ENCODE measurements at regions not wholly inside any gene's neighbourhood (a gene's known extent, or its start where the extent isn't known, plus 50 kb on each side); places are given as distances from the start of the nearest gene placed in this dataset.

DNA sequence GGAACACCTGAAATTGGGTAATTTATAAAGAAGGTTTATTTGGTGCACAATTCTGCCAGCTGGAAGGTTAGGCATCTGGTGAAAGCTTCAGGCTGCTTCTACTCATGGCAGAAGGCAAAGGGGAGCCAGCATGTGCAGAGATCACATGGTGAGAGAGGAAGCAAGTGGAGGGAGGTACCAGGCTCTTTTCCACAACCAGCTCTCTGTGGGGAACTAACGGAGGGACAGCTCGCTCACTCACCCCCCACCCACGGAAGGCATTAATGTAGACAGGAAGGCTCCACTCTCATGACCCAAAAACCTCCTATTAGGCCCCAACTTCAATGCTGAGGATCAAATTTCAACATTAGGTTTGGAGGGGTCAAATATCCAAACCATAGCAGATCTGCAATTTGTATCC is 75.6 kb upstream of the ARHGAP32 start:
- Histone ChIP-seq H2AK9ac (replicated peaks; ENCODE audit: low read depth, low read length, poor library complexity) (no peak overlapping the region), H3K23ac (ENCODE audit: low read depth, low read length) (no peak overlapping the region), H2BK120ac (ENCODE audit: low read depth, low read length) (no peak overlapping the region), H3K79me1 (ENCODE audit: low read depth in 1 of 2, low read length in 2 of 2) (peaks cover 19 to 31% of the 10 kb centered on the region in 2 experiments), H4K5ac (ENCODE audit: low read depth, low read length) (no peak overlapping the region), H4K8ac (ENCODE audit: low read depth in 2 of 2, low read length in 2 of 2) (no peak overlapping the region), H3K4me2 (ENCODE audit: low read depth, low read length) (no peak overlapping the region), H3K18ac (ENCODE audit: low read depth, low read length) (no peak overlapping the region), H3K9me3 (ENCODE audit: control insufficient read depth, insufficient read depth, low read length) (no peaks in the 10 kb centered on the region), H3K9ac (ENCODE audit: low read depth, low read length) (no peak overlapping the region), H2BK15ac (ENCODE audit: low read depth, low read length) (no peak overlapping the region), H3K14ac (replicated peaks; ENCODE audit: low read depth, low read length) (no peak overlapping the region), H3K56ac (ENCODE audit: extremely low read depth, insufficient read depth, low read length) (no peak overlapping the region), H3K4me1 (ENCODE audit: control insufficient read depth, insufficient read depth, low read length) (no peaks in the 10 kb centered on the region), H2BK5ac (ENCODE audit: low read depth, low read length, poor library complexity, severe bottlenecking) (no peak overlapping the region), H3K4me3 (ENCODE audit: insufficient read depth, low read depth, low read length) (no peak overlapping the region), H2BK20ac (ENCODE audit: low read depth, low read length) (no peak overlapping the region), H3K36me3 (ENCODE audit: control insufficient read depth, insufficient read depth, low read length) (no peaks in the 10 kb centered on the region; the same call in 1 of the 2 replicates), H4K20me1 (ENCODE audit: insufficient read depth, low read length) (0 out of 2 replicates have a peak, but pooled peaks cover 3% of the 10 kb centered on the region), H4K91ac (ENCODE audit: insufficient read depth, low read depth, low read length) (no peak overlapping the region), H3K27ac (ENCODE audit: insufficient read depth, low read length) (no peak overlapping the region), H3K27me3 (ENCODE audit: control insufficient read depth, insufficient read depth, low read length) (no peaks in the 10 kb centered on the region), H3K9me1 (ENCODE audit: insufficient read depth, low read length) (no peaks in the 10 kb centered on the region), H2AFZ (replicated peaks; ENCODE audit: low read length, poor library complexity) (no peak overlapping the region), H2AK5ac (ENCODE audit: low read depth, low read length) (no peak overlapping the region), H3K4ac (ENCODE audit: low read depth, low read length) (no peak overlapping the region)
- DNase-seq = no peak
- BruUV-seq (replicated peaks) = no TSS peak
- intact Hi-C loops (cut with micrococcal nuclease) (no loop called here), in situ Hi-C loops (cut with MboI; ENCODE audit: low sequenced_read_pairs) (no loop called here), dilution Hi-C loops (cut with HindIII; ENCODE audit: low sequenced_read_pairs, unreplicated experiment) (no loop called here)
- CTCF ChIA-PET = no interaction called here
- no peak for ATAC-seq (ENCODE audit: low read depth)
- WGBS, 2 experiments (ENCODE audit: extremely low coverage in 2 of 2, insufficient read length in 1 of 2) = no CpG with 5 or more reads among the region's 3 CpGs
- POLR2A ChIA-PET (ENCODE audit: unreplicated experiment) = no interaction called here
- TF ChIP-seq NFE2L2 (IDR thresholded peaks at IDR 0.05; ENCODE audit: low read depth, low read length) (no peak), MXI1 (IDR thresholded peaks at IDR 0.05; ENCODE audit: borderline replicate concordance, low read depth, low read length) (no peak), FOS (IDR thresholded peaks at IDR 0.05; ENCODE audit: low read depth, low read length) (no peak), CTCF (conservative IDR thresholded peaks at IDR 0.05; ENCODE audit: low read depth, low read length) (no peak), USF2 (IDR thresholded peaks at IDR 0.05; ENCODE audit: low read depth, low read length) (no peak), RFX5 (IDR thresholded peaks at IDR 0.05; ENCODE audit: low read depth, low read length) (no peak), ELK1 (IDR thresholded peaks at IDR 0.05; ENCODE audit: borderline replicate concordance, low read depth, low read length) (no peak), CHD1 (IDR thresholded peaks at IDR 0.05; ENCODE audit: low read depth, low read length) (no peak), POLR2A (IDR thresholded peaks at IDR 0.05; ENCODE audit: low read depth, low read length) (no peak), RAD21 (IDR thresholded peaks at IDR 0.05; ENCODE audit: low read length) (no peak), RCOR1 (IDR thresholded peaks at IDR 0.05; ENCODE audit: insufficient replicate concordance, low read length) (no peak)
